SIG-M5 treated with dmso at 0.1 percent for 504 hours (cell line): ENCODE measurements at regions not wholly inside any gene's neighbourhood (a gene's known extent, or its start where the extent isn't known, plus 50 kb on each side); places are given as distances from the start of the nearest gene placed in this dataset.
"Not testable (repeated sequence)": the region's sequence is repeated elsewhere in the genome, so short reads cannot be mapped to it uniquely, and the experiment has no call there.

ENCODE experiments used
- DNase-seq: peaks from one replicate; lab custom pipeline; 2025; ENCODE audit not compliant: unreplicated experiment; lab: John Stamatoyannopoulos, UW

- not testable (repeated sequence) for DNase-seq
These were observed 835.0 kb downstream of the TTLL7 start for GRCh38 chr1:83163879-83164475.

- not testable (repeated sequence) for DNase-seq
These were observed 840.0 kb downstream of the TTLL7 start for GRCh38 chr1:83158924-83159323.

GRCh38 chr1:83154306-83154705 lies 844.6 kb downstream of the TTLL7 start:
- not testable (repeated sequence) for DNase-seq

GRCh38 chr1:83151167-83151898 lies 847.6 kb downstream of the TTLL7 start:
- DNase-seq = not testable (repeated sequence)

- not testable (repeated sequence) for DNase-seq
These were observed 848.5 kb downstream of the TTLL7 start for GRCh38 chr1:83150479-83150878.

- not testable (repeated sequence) for DNase-seq
These were observed 853.1 kb downstream of the TTLL7 start for GRCh38 chr1:83145820-83146219.

GRCh38 chr1:83142802-83143201 lies 856.1 kb downstream of the TTLL7 start:
- DNase-seq = not testable (repeated sequence)

GRCh38 chr1:83135524-83136157 lies 863.3 kb downstream of the TTLL7 start:
- DNase-seq = not testable (repeated sequence)

- not testable (repeated sequence) for DNase-seq
These were observed 864.5 kb downstream of the TTLL7 start for GRCh38 chr1:83134322-83135014.

GRCh38 chr1:83131692-83131955 lies 867.3 kb downstream of the TTLL7 start:
- DNase-seq = no peak

- DNase-seq = no peak
These were observed 867.8 kb downstream of the TTLL7 start for GRCh38 chr1:83130886-83131691.

- DNase-seq = no peak
These were observed 869.8 kb downstream of the TTLL7 start for GRCh38 chr1:83129107-83129506.

- DNase-seq = no peak
These were observed 873.5 kb downstream of the TTLL7 start for GRCh38 chr1:83125456-83125855.

GRCh38 chr1:83123019-83123418 lies 875.9 kb downstream of the TTLL7 start:
- DNase-seq = no peak

GRCh38 chr1:83118472-83118871 lies 880.5 kb downstream of the TTLL7 start:
- DNase-seq = no peak

GRCh38 chr1:83117030-83117429 lies 881.9 kb downstream of the TTLL7 start:
- DNase-seq = not testable (repeated sequence)

GRCh38 chr1:83115785-83116184 lies 883.1 kb downstream of the TTLL7 start:
- DNase-seq = no peak

GRCh38 chr1:83114136-83114834 lies 884.6 kb downstream of the TTLL7 start:
- no peak for DNase-seq

- DNase-seq = no peak
These were observed 885.3 kb downstream of the TTLL7 start for GRCh38 chr1:83113652-83114051.

- DNase-seq = no peak
These were observed 886.6 kb downstream of the TTLL7 start for GRCh38 chr1:83112248-83112885.
